Thoracic aorta (tissue), 2 donors: ENCODE measurements at regions not wholly inside any gene's neighbourhood (a gene's known extent, or its start where the extent isn't known, plus 50 kb on each side); places are given as distances from the start of the nearest gene placed in this dataset.

ENCODE experiments used
- ATAC-seq: fragments of 150-250 bp; one replicate; pipeline ENCODE4 v1.8.0; 2017; ENCODE audit warnings: low read depth; ENCODE audit not compliant: insufficient number of reproducible peaks, low FRiP score
- DNase-seq: peaks from one replicate; pipeline ENCODE4 v3.0.0-alpha.2; 2020; ENCODE audit warnings: low spot score
- H3K27ac ChIP-seq, 2 donors: fragments of 200-600 bp; sonication (generic); 1 replicate in 1 of 2; 2 replicates in 1 of 2; pipeline ENCODE4 v1.5.1; 2016; ENCODE audit warnings: mild to moderate bottlenecking in 2 of 2, moderate library complexity in 2 of 2
- H3K27me3 ChIP-seq: fragments of 200-600 bp; sonication (generic); replicated peaks from 2 replicates; pipeline ENCODE4 v1.6.0; 2016; ENCODE audit warnings: mild to moderate bottlenecking; ENCODE audit not compliant: insufficient read depth
- H3K36me3 ChIP-seq: fragments of 200-600 bp; sonication (generic); one replicate; pipeline ENCODE4 v1.5.1; 2016
- H3K4me1 ChIP-seq, 2 donors: fragments of 200-600 bp; sonication (generic); 1 replicate in 1 of 2; 2 replicates in 1 of 2; pipeline versions ENCODE4 v1.5.1 to v1.6.0; 2016; ENCODE audit warnings: low read depth in 2 of 2, mild to moderate bottlenecking in 1 of 2; ENCODE audit not compliant: control insufficient read depth in 1 of 2
- H3K4me3 ChIP-seq: fragments of 200-600 bp; sonication (generic); 2 replicates; pipeline ENCODE4 v1.5.1; 2016; ENCODE audit warnings: mild to moderate bottlenecking
- H3K9me3 ChIP-seq: fragments of 200-600 bp; sonication (generic); 2 replicates; pipeline ENCODE4 v1.5.1; 2016
- CTCF ChIP-seq: fragments of 200-600 bp; sonication (generic); IDR thresholded peaks from one replicate; pipeline ENCODE4 v1.5.1; 2019; ENCODE audit warnings: antibody characterized with exemption

- DNase-seq (no peak), ATAC-seq (no peak)
- Histone ChIP-seq H3K4me3 (no peak overlapping the region), H3K9me3 (no peaks in the 10 kb centered on the region), H3K27me3 (no peaks in the 10 kb centered on the region), H3K4me1 (peaks cover 0 to 5% of the 10 kb centered on the region in 2 donors), H3K36me3 (no peaks in the 10 kb centered on the region), H3K27ac (no peak overlapping the region)
- no peak for TF ChIP-seq CTCF
Measured at GRCh38 chr2:188159484-188159883, 132.2 kb upstream of the GULP1 start.

GRCh38 chr2:188170356-188170755, 121.3 kb upstream of the GULP1 start:
- H3K27ac ChIP-seq = no peak overlapping the region
- no peak for ATAC-seq
- no peaks in the 10 kb centered on the region for H3K9me3 ChIP-seq
- H3K27me3 ChIP-seq = no peaks in the 10 kb centered on the region
- no peaks in the 10 kb centered on the region for H3K4me1 ChIP-seq
- H3K36me3 ChIP-seq = no peaks in the 10 kb centered on the region
- DNase-seq = no peak
- TF ChIP-seq CTCF = no peak
- no peak overlapping the region for H3K4me3 ChIP-seq

- no peak for TF ChIP-seq CTCF
- H3K27me3 ChIP-seq = no peaks in the 10 kb centered on the region
- H3K27ac ChIP-seq = no peak overlapping the region
- no peak for DNase-seq
- H3K9me3 ChIP-seq = no peaks in the 10 kb centered on the region
- ATAC-seq = no peak
- H3K36me3 ChIP-seq = no peaks in the 10 kb centered on the region
- peaks cover 0 to 4% of the 10 kb centered on the region in 2 donors for H3K4me1 ChIP-seq
- H3K4me3 ChIP-seq = no peak overlapping the region
Measured at GRCh38 chr2:188176620-188177019, 115.1 kb upstream of the GULP1 start.

- Histone ChIP-seq H3K4me3 (no peak overlapping the region), H3K9me3 (no peaks in the 10 kb centered on the region), H3K27ac (no peak overlapping the region), H3K36me3 (no peaks in the 10 kb centered on the region), H3K27me3 (no peaks in the 10 kb centered on the region), H3K4me1 (peaks cover 0 to 4% of the 10 kb centered on the region in 2 donors)
- TF ChIP-seq CTCF = no peak
- no peak for DNase-seq
- ATAC-seq = no peak
Measured at GRCh38 chr2:188181067-188181838, 110.4 kb upstream of the GULP1 start.

GRCh38 chr2:188181884-188182283, 109.8 kb upstream of the GULP1 start:
- ATAC-seq = no peak
- DNase-seq = no peak
- no peak for TF ChIP-seq CTCF
- Histone ChIP-seq H3K27me3 (no peaks in the 10 kb centered on the region), H3K4me3 (no peak overlapping the region), H3K9me3 (no peaks in the 10 kb centered on the region), H3K4me1 (peaks cover 0 to 4% of the 10 kb centered on the region in 2 donors), H3K27ac (no peak overlapping the region), H3K36me3 (no peaks in the 10 kb centered on the region)
